Peyer's patch (tissue), 4 donors: ENCODE measurements at regions not wholly inside any gene's neighbourhood (a gene's known extent, or its start where the extent isn't known, plus 50 kb on each side); places are given as distances from the start of the nearest gene placed in this dataset.

ENCODE experiments used
- CTCF ChIP-seq, 6 experiments: fragments of 450-650 bp in 4 of 6; fragments of 200-600 bp in 2 of 6; sonication (generic) in 1 of 6; IDR thresholded peaks; one replicate each; pipeline ENCODE4 v1.5.1; 2017 to 2019; ENCODE audit warnings: antibody characterized with exemption in 6 of 6, mild to moderate bottlenecking in 3 of 6, moderate library complexity in 1 of 6
- POLR2A ChIP-seq, 2 donors: fragments of 450-650 bp; IDR thresholded peaks; one replicate each; pipeline ENCODE4 v1.5.1; 2017; ENCODE audit warnings: antibody characterized with exemption in 2 of 2, mild to moderate bottlenecking in 2 of 2, moderate library complexity in 2 of 2

DNA sequence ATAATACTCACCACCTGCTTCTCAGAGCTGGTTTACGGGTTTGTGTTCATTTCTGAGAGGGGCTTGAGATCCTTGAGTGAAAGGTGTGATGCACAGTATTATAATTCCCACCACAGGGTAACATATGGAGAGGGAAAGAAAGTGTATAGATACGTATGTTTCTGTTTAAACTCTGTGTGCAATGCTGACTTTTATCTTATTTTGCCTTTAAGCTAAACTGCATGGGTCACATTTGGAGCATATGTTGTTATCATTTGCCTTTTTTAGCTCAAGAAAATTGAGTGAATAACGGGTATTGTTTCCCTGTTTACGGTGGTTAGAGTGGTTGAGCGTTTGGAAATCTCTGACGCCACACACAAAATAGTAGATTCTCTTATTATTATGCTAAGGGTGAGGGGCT is 191.1 kb upstream of the NFIA start:
- no peak for TF ChIP-seq CTCF (IDR thresholded peaks at IDR 0.05)
- no peak for TF ChIP-seq POLR2A (IDR thresholded peaks at IDR 0.05)
